IMR-90 (cell line): ENCODE measurements at regions not wholly inside any gene's neighbourhood (a gene's known extent, or its start where the extent isn't known, plus 50 kb on each side); places are given as distances from the start of the nearest gene placed in this dataset.
"Not testable (repeated sequence)": the region's sequence is repeated elsewhere in the genome, so short reads cannot be mapped to it uniquely, and the experiment has no call there.

Experiments
- MXI1 ChIP-seq: IDR thresholded peaks from 2 replicates; pipeline ENCODE4 v1.6.1; 2012; ENCODE audit warnings: low read depth, mild to moderate bottlenecking, low read length, moderate library complexity, borderline replicate concordance
- POLR2A ChIP-seq: IDR thresholded peaks from 2 replicates; pipeline ENCODE4 v1.6.1; 2012; ENCODE audit warnings: mild to moderate bottlenecking, low read depth, low read length
- RFX5 ChIP-seq: IDR thresholded peaks from 2 replicates; pipeline ENCODE4 v1.8.0; 2012; ENCODE audit warnings: low read depth, mild to moderate bottlenecking, low read length, moderate library complexity
- TF ChIP-seq, protein P1 (sequence below): conservative IDR thresholded peaks from 2 replicates; pipeline ENCODE4 v1.5.1; 2012; ENCODE audit warnings: mild to moderate bottlenecking, low read depth, low read length, improper control_type of control experiment

DNA sequence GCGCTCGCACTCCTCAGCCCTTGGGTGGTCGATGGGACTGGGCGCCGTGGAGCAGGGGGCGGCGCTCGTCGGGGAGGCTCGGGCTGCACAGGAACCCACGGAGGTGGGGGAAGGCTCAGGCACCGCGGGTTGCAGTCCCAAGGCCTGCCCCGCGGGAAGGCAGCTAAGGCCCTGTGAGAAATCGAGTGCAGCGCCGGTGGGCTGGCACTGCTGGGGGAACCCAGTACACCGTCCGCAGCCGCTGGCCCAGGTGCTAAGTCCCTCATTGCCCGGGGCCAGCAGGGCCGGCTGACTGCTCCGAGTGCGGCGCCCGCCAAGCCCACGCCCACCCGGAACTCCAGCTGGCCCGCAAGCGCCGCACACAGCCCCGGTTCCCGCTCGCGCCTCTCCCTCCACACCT is 244.2 kb upstream of the PLXNA2 start:
- TF ChIP-seq, protein P1, sequence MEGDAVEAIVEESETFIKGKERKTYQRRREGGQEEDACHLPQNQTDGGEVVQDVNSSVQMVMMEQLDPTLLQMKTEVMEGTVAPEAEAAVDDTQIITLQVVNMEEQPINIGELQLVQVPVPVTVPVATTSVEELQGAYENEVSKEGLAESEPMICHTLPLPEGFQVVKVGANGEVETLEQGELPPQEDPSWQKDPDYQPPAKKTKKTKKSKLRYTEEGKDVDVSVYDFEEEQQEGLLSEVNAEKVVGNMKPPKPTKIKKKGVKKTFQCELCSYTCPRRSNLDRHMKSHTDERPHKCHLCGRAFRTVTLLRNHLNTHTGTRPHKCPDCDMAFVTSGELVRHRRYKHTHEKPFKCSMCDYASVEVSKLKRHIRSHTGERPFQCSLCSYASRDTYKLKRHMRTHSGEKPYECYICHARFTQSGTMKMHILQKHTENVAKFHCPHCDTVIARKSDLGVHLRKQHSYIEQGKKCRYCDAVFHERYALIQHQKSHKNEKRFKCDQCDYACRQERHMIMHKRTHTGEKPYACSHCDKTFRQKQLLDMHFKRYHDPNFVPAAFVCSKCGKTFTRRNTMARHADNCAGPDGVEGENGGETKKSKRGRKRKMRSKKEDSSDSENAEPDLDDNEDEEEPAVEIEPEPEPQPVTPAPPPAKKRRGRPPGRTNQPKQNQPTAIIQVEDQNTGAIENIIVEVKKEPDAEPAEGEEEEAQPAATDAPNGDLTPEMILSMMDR = not testable (repeated sequence)
- TF ChIP-seq RFX5, MXI1, POLR2A: not testable (repeated sequence)
